HG02840 (cell line): ENCODE measurements at regions not wholly inside any gene's neighbourhood (a gene's known extent, or its start where the extent isn't known, plus 50 kb on each side); places are given as distances from the start of the nearest gene placed in this dataset.
"Not testable (repeated sequence)": the region's sequence is repeated elsewhere in the genome, so short reads cannot be mapped to it uniquely, and the experiment has no call there.

Source experiments
- ATAC-seq: cut with Tn5 transposase; IDR thresholded peaks from one replicate; pipeline ENCODE4 v1.9.1; 2021; ENCODE audit warnings: mild to moderate bottlenecking, moderate library complexity, moderate number of reproducible peaks; ENCODE audit not compliant: unreplicated experiment, low FRiP score

GRCh38 chr2:150122156-150122555 is 365.3 kb downstream of the RND3 start:
- ATAC-seq: no peak

- no peak for ATAC-seq
These were observed 367.0 kb downstream of the RND3 start for GRCh38 chr2:150120326-150120955.

- no peak for ATAC-seq
These were observed 367.6 kb downstream of the RND3 start for GRCh38 chr2:150119819-150120218.

GRCh38 chr2:150114089-150114488 is 373.4 kb downstream of the RND3 start:
- not testable (repeated sequence) for ATAC-seq

- ATAC-seq: no peak
These were observed 376.9 kb downstream of the RND3 start for GRCh38 chr2:150110548-150110947.

GRCh38 chr2:150109912-150110311 is 377.6 kb downstream of the RND3 start:
- no peak for ATAC-seq

GRCh38 chr2:150109028-150109427 is 378.4 kb downstream of the RND3 start:
- ATAC-seq: no peak

- ATAC-seq: no peak
These were observed 379.7 kb downstream of the RND3 start for GRCh38 chr2:150107816-150108215.

- no peak for ATAC-seq
These were observed 380.3 kb downstream of the RND3 start for GRCh38 chr2:150107170-150107569.

- no peak for ATAC-seq
These were observed 385.5 kb downstream of the RND3 start for GRCh38 chr2:150101947-150102346.

GRCh38 chr2:150100834-150101233 is 386.6 kb downstream of the RND3 start:
- no peak for ATAC-seq

- ATAC-seq: no peak
These were observed 387.1 kb downstream of the RND3 start for GRCh38 chr2:150100336-150100735.

GRCh38 chr2:150099805-150100204 is 387.7 kb downstream of the RND3 start:
- ATAC-seq: no peak

- ATAC-seq: no peak
These were observed 389.5 kb downstream of the RND3 start for GRCh38 chr2:150097901-150098531.

- ATAC-seq: no peak
These were observed 390.1 kb downstream of the RND3 start for GRCh38 chr2:150097402-150097801.

- no peak for ATAC-seq
These were observed 391.9 kb downstream of the RND3 start for GRCh38 chr2:150095361-150096095.

GRCh38 chr2:150091846-150092245 is 395.6 kb downstream of the RND3 start:
- no peak for ATAC-seq

- no peak for ATAC-seq
These were observed 397.4 kb downstream of the RND3 start for GRCh38 chr2:150090031-150090430.

GRCh38 chr2:150088538-150088937 is 398.9 kb downstream of the RND3 start:
- no peak for ATAC-seq

- no peak for ATAC-seq
These were observed 402.0 kb downstream of the RND3 start for GRCh38 chr2:150085478-150085877.

GRCh38 chr2:150081775-150082481 is 405.5 kb downstream of the RND3 start:
- ATAC-seq: no peak
